RWPE2 (cell line): ENCODE measurements at regions not wholly inside any gene's neighbourhood (a gene's known extent, or its start where the extent isn't known, plus 50 kb on each side); places are given as distances from the start of the nearest gene placed in this dataset.

Experiments used
- ATAC-seq: fragments of 200-7000 bp; cut with Tn5 transposase; 3 replicates; pipeline ENCODE4 v1.9.1; 2021; ENCODE audit warnings: low read depth
- DNase-seq: peaks from one replicate; pipeline ENCODE4 v3.0.0-alpha.2; 2020; ENCODE audit warnings: low spot score
- H3K27ac ChIP-seq: fragments of 450-650 bp; 2 replicates; pipeline ENCODE4 v1.5.1; 2017; ENCODE audit warnings: mild to moderate bottlenecking; ENCODE audit not compliant: poor library complexity, severe bottlenecking
- H3K27me3 ChIP-seq: fragments of 250-450 bp; sonication (Bioruptor Pico); 2 replicates; pipeline ENCODE4 v1.5.1; 2021; ENCODE audit warnings: mild to moderate bottlenecking, moderate library complexity; ENCODE audit not compliant: insufficient read depth, poor library complexity, severe bottlenecking
- H3K36me3 ChIP-seq: fragments of 250-450 bp; sonication (Bioruptor Pico); 2 replicates; pipeline ENCODE4 v1.5.1; 2020; ENCODE audit warnings: low read depth, mild to moderate bottlenecking, moderate library complexity
- H3K4me1 ChIP-seq: fragments of 250-450 bp; sonication (Bioruptor Pico); 2 replicates; pipeline ENCODE4 v1.5.1; 2021; ENCODE audit warnings: mild to moderate bottlenecking, moderate library complexity; ENCODE audit not compliant: insufficient read depth, poor library complexity, severe bottlenecking
- H3K4me3 ChIP-seq: fragments of 250-450 bp; sonication (Bioruptor Pico); 2 replicates; pipeline ENCODE4 v1.5.1; 2021; ENCODE audit warnings: mild to moderate bottlenecking, moderate library complexity; ENCODE audit not compliant: severe bottlenecking
- H3K9me3 ChIP-seq: fragments of 250-450 bp; sonication (Bioruptor Pico); 2 replicates; pipeline ENCODE4 v1.5.1; 2021; ENCODE audit warnings: mild to moderate bottlenecking, moderate library complexity; ENCODE audit not compliant: severe bottlenecking
- TF ChIP-seq, protein P1 (sequence below): fragments of 450-650 bp; IDR thresholded peaks from one replicate; pipeline ENCODE4 v1.5.1; 2017; ENCODE audit warnings: mild to moderate bottlenecking, moderate library complexity; ENCODE audit not compliant: poor library complexity, severe bottlenecking

DNA sequence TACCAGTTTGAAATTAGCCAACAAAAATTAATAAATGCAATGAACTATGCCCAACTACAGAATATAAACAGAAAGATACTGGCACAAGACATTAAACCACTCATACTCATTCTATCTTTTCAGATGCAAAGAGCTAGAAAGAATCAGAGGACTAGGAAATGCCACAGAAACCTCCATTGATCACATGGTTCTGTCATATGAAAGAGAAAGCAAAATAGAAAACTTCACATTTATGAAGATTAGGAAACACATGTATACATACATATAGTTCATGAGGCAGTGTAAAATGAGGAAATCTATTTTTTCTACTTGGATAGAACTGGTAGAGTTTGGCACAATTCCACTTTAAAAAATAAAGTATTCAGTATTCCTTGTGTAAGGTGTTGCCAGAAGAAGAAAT lies 275.1 kb upstream of the PTGER4 start:
- Histone ChIP-seq H3K4me1 (peaks cover 37% of the 10 kb centered on the region), H3K27ac (peak overlapping the region; percentile 27), H3K9me3 (no peaks in the 10 kb centered on the region), H3K36me3 (no peaks in the 10 kb centered on the region), H3K27me3 (no peaks in the 10 kb centered on the region), H3K4me3 (no peak overlapping the region)
- TF ChIP-seq, protein P1, sequence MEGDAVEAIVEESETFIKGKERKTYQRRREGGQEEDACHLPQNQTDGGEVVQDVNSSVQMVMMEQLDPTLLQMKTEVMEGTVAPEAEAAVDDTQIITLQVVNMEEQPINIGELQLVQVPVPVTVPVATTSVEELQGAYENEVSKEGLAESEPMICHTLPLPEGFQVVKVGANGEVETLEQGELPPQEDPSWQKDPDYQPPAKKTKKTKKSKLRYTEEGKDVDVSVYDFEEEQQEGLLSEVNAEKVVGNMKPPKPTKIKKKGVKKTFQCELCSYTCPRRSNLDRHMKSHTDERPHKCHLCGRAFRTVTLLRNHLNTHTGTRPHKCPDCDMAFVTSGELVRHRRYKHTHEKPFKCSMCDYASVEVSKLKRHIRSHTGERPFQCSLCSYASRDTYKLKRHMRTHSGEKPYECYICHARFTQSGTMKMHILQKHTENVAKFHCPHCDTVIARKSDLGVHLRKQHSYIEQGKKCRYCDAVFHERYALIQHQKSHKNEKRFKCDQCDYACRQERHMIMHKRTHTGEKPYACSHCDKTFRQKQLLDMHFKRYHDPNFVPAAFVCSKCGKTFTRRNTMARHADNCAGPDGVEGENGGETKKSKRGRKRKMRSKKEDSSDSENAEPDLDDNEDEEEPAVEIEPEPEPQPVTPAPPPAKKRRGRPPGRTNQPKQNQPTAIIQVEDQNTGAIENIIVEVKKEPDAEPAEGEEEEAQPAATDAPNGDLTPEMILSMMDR: no peak
- DNase-seq: no peak
- no peak for ATAC-seq

DNA sequence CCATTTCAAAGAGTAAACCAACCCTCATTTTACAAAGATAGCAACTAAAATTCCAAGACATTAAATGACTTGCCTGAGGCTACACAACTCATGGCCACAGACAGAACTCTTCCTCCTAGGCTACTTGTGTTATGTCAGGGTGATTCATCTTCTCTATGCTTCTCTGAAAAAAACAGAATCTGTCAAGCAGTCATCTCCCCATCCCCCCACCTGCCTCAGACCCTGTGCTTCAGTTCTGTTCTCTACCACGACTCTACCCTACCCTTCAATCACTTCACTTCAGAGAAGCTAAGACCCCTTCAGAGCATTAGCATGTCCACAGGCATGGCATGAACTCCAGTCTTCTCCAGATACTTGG lies 277.7 kb upstream of the PTGER4 start:
- DNase-seq: no peak
- no peak overlapping the region for H3K4me3 ChIP-seq

DNA sequence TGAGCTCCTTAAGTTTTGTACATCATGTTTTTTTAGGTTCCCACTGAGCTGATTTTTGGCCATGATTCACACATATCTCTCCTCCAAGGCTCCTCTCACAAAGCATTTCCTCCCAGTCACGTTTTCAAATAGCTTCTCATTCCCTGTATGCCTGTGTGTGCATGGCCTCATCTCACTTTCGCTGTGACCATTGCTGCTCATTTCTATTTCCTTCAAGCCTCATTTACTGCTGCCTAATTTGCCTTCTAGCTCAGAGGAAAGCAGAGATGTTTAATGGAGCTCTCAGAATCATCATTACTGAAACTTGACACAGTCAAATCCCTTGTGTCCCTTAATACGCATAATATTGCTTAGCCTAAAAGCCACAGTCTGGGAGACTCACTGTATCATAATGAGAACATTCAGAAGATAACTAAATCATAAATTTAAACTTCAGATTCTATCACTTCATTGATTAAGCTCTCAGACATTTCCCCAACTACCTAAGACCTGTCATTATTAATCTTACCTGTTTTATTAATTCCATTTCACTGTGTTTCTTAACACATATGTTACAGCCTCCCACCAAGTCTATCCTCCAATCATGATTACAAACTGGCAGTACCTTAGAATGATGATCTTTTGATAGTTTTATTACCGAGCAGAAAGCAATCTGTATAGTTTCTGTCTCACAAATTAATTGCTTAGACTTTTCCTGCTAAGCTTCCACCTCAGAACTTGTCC lies 278.3 kb upstream of the PTGER4 start:
- H3K27me3 ChIP-seq: no peaks in the 10 kb centered on the region

More for the DNA sequence above, 277.7 kb upstream of the PTGER4 start:
- ATAC-seq: peak; percentile 81
- TF ChIP-seq, protein P1: no peak
- no peaks in the 10 kb centered on the region for H3K9me3 ChIP-seq
- no peaks in the 10 kb centered on the region for H3K36me3 ChIP-seq
- H3K27me3 ChIP-seq: no peaks in the 10 kb centered on the region
- peak overlapping the region; percentile 50 for H3K27ac ChIP-seq
- peaks cover 39% of the 10 kb centered on the region for H3K4me1 ChIP-seq

DNA sequence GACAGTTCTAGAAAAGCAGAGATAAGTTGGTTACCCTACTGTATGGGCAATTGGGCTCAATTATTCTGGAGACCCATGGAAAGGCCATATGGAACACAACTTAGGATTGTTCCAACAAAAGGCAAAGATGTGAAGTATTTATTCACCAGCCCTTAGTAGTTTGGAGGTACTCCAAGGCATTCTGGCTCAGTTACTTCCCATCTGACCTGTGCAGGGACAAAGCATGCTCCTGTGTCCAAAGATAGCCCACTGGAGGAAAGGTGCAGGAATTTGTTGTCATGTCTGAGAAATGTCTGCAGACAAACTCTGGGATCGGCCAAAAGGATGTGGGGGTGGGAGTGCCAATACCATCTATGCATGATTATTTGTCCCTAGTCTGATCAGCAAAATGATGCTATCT lies 279.5 kb upstream of the PTGER4 start:
- Histone ChIP-seq H3K27me3 (no peaks in the 10 kb centered on the region), H3K4me3 (no peak overlapping the region), H3K36me3 (no peaks in the 10 kb centered on the region), H3K9me3 (no peaks in the 10 kb centered on the region), H3K4me1 (peaks cover 32% of the 10 kb centered on the region), H3K27ac (no peak overlapping the region)
- DNase-seq: no peak
- TF ChIP-seq, protein P1: no peak
- no peak for ATAC-seq

More for the DNA sequence above, 278.3 kb upstream of the PTGER4 start:
- H3K4me1 ChIP-seq: peaks cover 39% of the 10 kb centered on the region
- TF ChIP-seq, protein P1: no peak
- H3K27ac ChIP-seq: peak overlapping the region; percentile 50
- ATAC-seq (0 out of 3 replicates have a peak, but pooled peaks have one; percentile 3), DNase-seq (no peak)
- no peaks in the 10 kb centered on the region for H3K36me3 ChIP-seq
- H3K9me3 ChIP-seq: no peaks in the 10 kb centered on the region
- H3K4me3 ChIP-seq: no peak overlapping the region

DNA sequence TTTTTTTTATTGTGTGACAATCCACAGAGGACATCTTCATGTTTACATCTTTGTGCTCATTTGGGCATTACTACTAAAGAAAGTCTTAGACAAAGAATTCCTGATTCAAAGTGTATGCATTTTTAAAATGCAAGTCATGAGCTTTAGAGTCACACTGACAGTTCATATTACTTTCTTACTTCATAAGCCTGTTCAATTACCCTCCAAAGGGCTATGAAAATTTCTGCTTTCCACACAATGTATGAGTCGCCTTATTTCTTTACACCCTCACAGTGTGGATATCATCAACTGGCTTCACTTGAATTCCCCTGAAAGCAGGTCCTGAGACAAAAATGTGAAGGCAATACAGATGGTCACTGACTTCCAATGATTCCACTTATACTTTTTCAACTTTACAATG lies 280.4 kb upstream of the PTGER4 start:
- DNase-seq (no peak), ATAC-seq (peak; percentile 81)
- TF ChIP-seq, protein P1: no peak
- Histone ChIP-seq H3K36me3 (no peaks in the 10 kb centered on the region), H3K4me1 (peaks cover 23% of the 10 kb centered on the region), H3K27ac (peak overlapping the region; percentile 22), H3K9me3 (no peaks in the 10 kb centered on the region), H3K4me3 (no peak overlapping the region), H3K27me3 (no peaks in the 10 kb centered on the region)
